Erythroblast (primary cell): ENCODE measurements at regions not wholly inside any gene's neighbourhood (a gene's known extent, or its start where the extent isn't known, plus 50 kb on each side); places are given as distances from the start of the nearest gene placed in this dataset.

Source experiments
- GATA1 ChIP-seq: IDR thresholded peaks from 2 replicates; pipeline ENCODE4 v1.6.1; 2011; ENCODE audit warnings: low read depth, mild to moderate bottlenecking, control low read depth, low read length, moderate library complexity
- POLR2A ChIP-seq: IDR thresholded peaks from 2 replicates; pipeline ENCODE4 v1.6.1; 2011; ENCODE audit warnings: mild to moderate bottlenecking, low read length

GRCh38 chr5:155759984-155760383, 567.0 kb upstream of the SGCD start:
- TF ChIP-seq POLR2A: no peak
- TF ChIP-seq GATA1: no peak
